GM18519 (cell line): ENCODE measurements at regions not wholly inside any gene's neighbourhood (a gene's known extent, or its start where the extent isn't known, plus 50 kb on each side); places are given as distances from the start of the nearest gene placed in this dataset.

ENCODE experiments used
- ATAC-seq: cut with Tn5 transposase; IDR thresholded peaks from one replicate; pipeline ENCODE4 v1.9.1; 2021; ENCODE audit warnings: mild to moderate bottlenecking, moderate library complexity; ENCODE audit not compliant: unreplicated experiment, low FRiP score

- ATAC-seq: no peak
Observed at GRCh38 chr6:87939776-87940175, 107.9 kb upstream of the SPACA1 start.

GRCh38 chr6:87938287-87938686, 109.4 kb upstream of the SPACA1 start:
- no peak for ATAC-seq

- ATAC-seq: no peak
Observed at GRCh38 chr6:87936065-87936464, 111.6 kb upstream of the SPACA1 start.

- no peak for ATAC-seq
Observed at GRCh38 chr6:87935196-87935595, 112.4 kb upstream of the SPACA1 start.

- ATAC-seq: no peak
Observed at GRCh38 chr6:87932361-87932760, 115.3 kb upstream of the SPACA1 start.

- ATAC-seq: peak; percentile 40
Observed at GRCh38 chr6:87929843-87930288, 117.8 kb upstream of the SPACA1 start.

- no peak for ATAC-seq
Observed at GRCh38 chr6:87926687-87927086, 121.0 kb upstream of the SPACA1 start.

GRCh38 chr6:87926072-87926471, 121.6 kb upstream of the SPACA1 start:
- ATAC-seq: no peak

GRCh38 chr6:87925373-87926060, 122.1 kb upstream of the SPACA1 start:
- ATAC-seq: peak; percentile 35

- no peak for ATAC-seq
Observed at GRCh38 chr6:87923389-87924050, 124.1 kb upstream of the SPACA1 start.

- ATAC-seq: peak; percentile 83
Observed at GRCh38 chr6:87922947-87923330, 124.7 kb upstream of the SPACA1 start.

- ATAC-seq: no peak
Observed at GRCh38 chr6:87922196-87922946, 125.3 kb upstream of the SPACA1 start.

- no peak for ATAC-seq
Observed at GRCh38 chr6:87921034-87921433, 126.6 kb upstream of the SPACA1 start.

- no peak for ATAC-seq
Observed at GRCh38 chr6:87920245-87920644, 127.4 kb upstream of the SPACA1 start.

GRCh38 chr6:87919416-87919815, 128.2 kb upstream of the SPACA1 start:
- ATAC-seq: no peak

- no peak for ATAC-seq
Observed at GRCh38 chr6:87919001-87919400, 128.6 kb upstream of the SPACA1 start.

GRCh38 chr6:87918461-87918941, 129.1 kb upstream of the SPACA1 start:
- ATAC-seq: no peak

- no peak for ATAC-seq
Observed at GRCh38 chr6:87917886-87918285, 129.8 kb upstream of the SPACA1 start.

- no peak for ATAC-seq
Observed at GRCh38 chr6:87916446-87916845, 131.2 kb upstream of the SPACA1 start.

- ATAC-seq: no peak
Observed at GRCh38 chr6:87914637-87915395, 132.8 kb upstream of the SPACA1 start.

GRCh38 chr6:87913974-87914373, 133.7 kb upstream of the SPACA1 start:
- ATAC-seq: no peak
